ENCODE measurements at regions not wholly inside any gene's neighbourhood (a gene's known extent, or its start where the extent isn't known, plus 50 kb on each side); places are given as distances from the start of the nearest gene placed in this dataset.

DNA sequence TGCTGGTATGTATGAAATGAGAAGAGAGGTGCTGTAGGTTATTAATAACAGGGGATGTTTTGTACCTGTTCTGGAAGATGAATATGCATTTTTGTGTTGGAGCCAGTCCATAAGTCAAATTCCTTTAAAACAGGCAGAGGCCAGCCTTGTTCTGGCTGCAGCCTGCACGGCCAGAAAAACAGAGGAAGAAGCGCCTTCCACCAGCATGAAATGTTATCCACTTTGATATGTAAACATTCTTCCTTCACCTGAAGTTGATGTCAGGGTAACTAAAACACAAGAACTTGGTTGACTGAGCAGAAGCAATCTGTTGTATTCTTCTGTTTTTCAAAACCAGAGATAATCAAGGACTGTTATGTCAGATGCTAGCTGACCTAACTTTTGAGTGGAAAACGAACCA, 237.9 kb upstream of the PLEKHG7 start:
- TF ChIP-seq POLR2A (IDR thresholded peaks at IDR 0.05) = no peak
- TF ChIP-seq, protein P1, sequence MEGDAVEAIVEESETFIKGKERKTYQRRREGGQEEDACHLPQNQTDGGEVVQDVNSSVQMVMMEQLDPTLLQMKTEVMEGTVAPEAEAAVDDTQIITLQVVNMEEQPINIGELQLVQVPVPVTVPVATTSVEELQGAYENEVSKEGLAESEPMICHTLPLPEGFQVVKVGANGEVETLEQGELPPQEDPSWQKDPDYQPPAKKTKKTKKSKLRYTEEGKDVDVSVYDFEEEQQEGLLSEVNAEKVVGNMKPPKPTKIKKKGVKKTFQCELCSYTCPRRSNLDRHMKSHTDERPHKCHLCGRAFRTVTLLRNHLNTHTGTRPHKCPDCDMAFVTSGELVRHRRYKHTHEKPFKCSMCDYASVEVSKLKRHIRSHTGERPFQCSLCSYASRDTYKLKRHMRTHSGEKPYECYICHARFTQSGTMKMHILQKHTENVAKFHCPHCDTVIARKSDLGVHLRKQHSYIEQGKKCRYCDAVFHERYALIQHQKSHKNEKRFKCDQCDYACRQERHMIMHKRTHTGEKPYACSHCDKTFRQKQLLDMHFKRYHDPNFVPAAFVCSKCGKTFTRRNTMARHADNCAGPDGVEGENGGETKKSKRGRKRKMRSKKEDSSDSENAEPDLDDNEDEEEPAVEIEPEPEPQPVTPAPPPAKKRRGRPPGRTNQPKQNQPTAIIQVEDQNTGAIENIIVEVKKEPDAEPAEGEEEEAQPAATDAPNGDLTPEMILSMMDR (IDR thresholded peaks at IDR 0.05) = no peak

Measured in heart left ventricle (tissue), 13 donors.